GM18868 (cell line): ENCODE measurements at regions not wholly inside any gene's neighbourhood (a gene's known extent, or its start where the extent isn't known, plus 50 kb on each side); places are given as distances from the start of the nearest gene placed in this dataset.
"Not testable (repeated sequence)": the region's sequence is repeated elsewhere in the genome, so short reads cannot be mapped to it uniquely, and the experiment has no call there.

Source experiments
- ATAC-seq: cut with Tn5 transposase; IDR thresholded peaks from one replicate; pipeline ENCODE4 v1.9.1; 2021; ENCODE audit warnings: mild to moderate bottlenecking, moderate library complexity; ENCODE audit not compliant: unreplicated experiment

GRCh38 chr11:86167499-86168164 lies 76.9 kb upstream of the EED start:
- ATAC-seq: no peak

- not testable (repeated sequence) for ATAC-seq
These were observed 78.3 kb upstream of the EED start for GRCh38 chr11:86166287-86166686.

- ATAC-seq: no peak
These were observed 80.4 kb upstream of the EED start for GRCh38 chr11:86164106-86164505.

- not testable (repeated sequence) for ATAC-seq
These were observed 81.2 kb upstream of the EED start for GRCh38 chr11:86163221-86163876.

- no peak for ATAC-seq
These were observed 82.3 kb upstream of the EED start for GRCh38 chr11:86162239-86162638.

GRCh38 chr11:86161837-86162236 lies 82.7 kb upstream of the EED start:
- ATAC-seq: no peak

GRCh38 chr11:86161336-86161735 lies 83.2 kb upstream of the EED start:
- no peak for ATAC-seq

GRCh38 chr11:86160541-86161149 lies 83.9 kb upstream of the EED start:
- ATAC-seq: no peak

- no peak for ATAC-seq
These were observed 85.0 kb upstream of the EED start for GRCh38 chr11:86159581-86159891.

- no peak for ATAC-seq
These were observed 85.6 kb upstream of the EED start for GRCh38 chr11:86158704-86159580.

GRCh38 chr11:86157797-86158378 lies 86.7 kb upstream of the EED start:
- no peak for ATAC-seq

GRCh38 chr11:86156397-86156955 lies 87.6 kb upstream of the PICALM start:
- no peak for ATAC-seq

- ATAC-seq: no peak
These were observed 86.4 kb upstream of the PICALM start for GRCh38 chr11:86155200-86155844.

- ATAC-seq: no peak
These were observed 84.6 kb upstream of the PICALM start for GRCh38 chr11:86153439-86153838.

- ATAC-seq: no peak
These were observed 84.0 kb upstream of the PICALM start for GRCh38 chr11:86152901-86153300.

GRCh38 chr11:86152006-86152862 lies 83.3 kb upstream of the PICALM start:
- peak; percentile 44 for ATAC-seq

GRCh38 chr11:86151174-86152005 lies 82.5 kb upstream of the PICALM start:
- peak; percentile 49 for ATAC-seq

- no peak for ATAC-seq
These were observed 81.9 kb upstream of the PICALM start for GRCh38 chr11:86150847-86151173.

- ATAC-seq: no peak
These were observed 80.9 kb upstream of the PICALM start for GRCh38 chr11:86149792-86150191.
